Mesenchymal stem cell (in vitro differentiated cells and primary cell): ENCODE measurements at regions not wholly inside any gene's neighbourhood (a gene's known extent, or its start where the extent isn't known, plus 50 kb on each side); places are given as distances from the start of the nearest gene placed in this dataset.

Source experiments
- DNase-seq: peaks from one replicate; pipeline ENCODE4 v3.0.0-alpha.2; 2013
- H2AFZ ChIP-seq: one replicate; pipeline ENCODE4 v1.6.1; 2013; ENCODE audit warnings: low read depth, mild to moderate bottlenecking, control low read depth, inconsistent platforms, low read length, moderate library complexity
- H2AK5ac ChIP-seq: 2 replicates; pipeline ENCODE4 v1.6.1; 2013; ENCODE audit warnings: low read length, moderate library complexity, mild to moderate bottlenecking, inconsistent platforms; ENCODE audit not compliant: severe bottlenecking
- H2BK120ac ChIP-seq: one replicate; pipeline ENCODE4 v1.6.1; 2013; ENCODE audit warnings: low read depth, mild to moderate bottlenecking, inconsistent platforms, low read length, moderate library complexity
- H2BK12ac ChIP-seq, 2 experiments: one replicate each; pipeline ENCODE4 v1.6.1; 2013; ENCODE audit warnings: inconsistent platforms in 2 of 2, low read length in 2 of 2, mild to moderate bottlenecking in 2 of 2, moderate library complexity in 2 of 2, control low read depth in 1 of 2
- H2BK15ac ChIP-seq: one replicate; pipeline ENCODE4 v1.6.1; 2013; ENCODE audit warnings: mild to moderate bottlenecking, low read depth, inconsistent platforms; ENCODE audit not compliant: poor library complexity, severe bottlenecking
- H2BK5ac ChIP-seq: 2 replicates; pipeline ENCODE4 v1.6.1; 2013; ENCODE audit warnings: low read depth, mild to moderate bottlenecking, low read length, control low read depth, inconsistent platforms; ENCODE audit not compliant: poor library complexity, severe bottlenecking
- H3K14ac ChIP-seq, 2 experiments: one replicate each; pipeline ENCODE4 v1.6.1; 2013; ENCODE audit warnings: inconsistent platforms in 2 of 2, low read length in 2 of 2, control low read depth in 1 of 2, mild to moderate bottlenecking in 1 of 2, moderate library complexity in 1 of 2
- H3K18ac ChIP-seq, 2 experiments: one replicate each; pipeline ENCODE4 v1.6.1; 2013; ENCODE audit warnings: inconsistent platforms in 2 of 2, low read length in 2 of 2, control low read depth in 1 of 2, low read depth in 1 of 2, mild to moderate bottlenecking in 1 of 2
- H3K23ac ChIP-seq, 2 experiments: one replicate each; pipeline ENCODE4 v1.6.1; 2013; ENCODE audit warnings: inconsistent platforms in 2 of 2, low read length in 2 of 2, mild to moderate bottlenecking in 2 of 2, moderate library complexity in 2 of 2, control low read depth in 1 of 2
- H3K27ac ChIP-seq: 2 replicates; pipeline ENCODE4 v1.5.1; 2013; ENCODE audit warnings: mild to moderate bottlenecking, moderate library complexity, low read length, control low read depth, inconsistent platforms; ENCODE audit not compliant: poor library complexity, severe bottlenecking
- H3K27me3 ChIP-seq, 2 experiments: 2 replicates each; pipeline versions ENCODE4 v1.6.1 to v1.7.0; 2013; ENCODE audit warnings: low read length in 2 of 2, mild to moderate bottlenecking in 2 of 2, moderate library complexity in 2 of 2, control low read depth in 1 of 2, inconsistent platforms in 1 of 2; ENCODE audit not compliant: control insufficient read depth in 1 of 2, insufficient read depth in 1 of 2
- H3K36me3 ChIP-seq, 2 experiments: 2 replicates each; pipeline versions ENCODE4 v1.6.1 to v1.7.0; 2013; ENCODE audit warnings: low read length in 2 of 2, control low read depth in 1 of 2, inconsistent platforms in 1 of 2, low read depth in 1 of 2, mild to moderate bottlenecking in 1 of 2; ENCODE audit not compliant: insufficient read depth in 2 of 2, control insufficient read depth in 1 of 2
- H3K4ac ChIP-seq, 2 experiments: one replicate each; pipeline ENCODE4 v1.6.1; 2013; ENCODE audit warnings: inconsistent platforms in 2 of 2, low read length in 2 of 2, mild to moderate bottlenecking in 2 of 2, moderate library complexity in 2 of 2, control low read depth in 1 of 2, low read depth in 1 of 2
- H3K4me1 ChIP-seq: 2 replicates; pipeline ENCODE4 v1.6.1; 2013; ENCODE audit warnings: low read depth, low read length, control low read depth; ENCODE audit not compliant: control insufficient read depth, insufficient read depth
- H3K4me2 ChIP-seq: 2 replicates; pipeline ENCODE4 v1.6.1; 2013; ENCODE audit warnings: low read length, mild to moderate bottlenecking, inconsistent platforms; ENCODE audit not compliant: poor library complexity, severe bottlenecking
- H3K4me3 ChIP-seq, 2 experiments: 2 replicates each; pipeline versions ENCODE4 v1.5.1 to v1.7.0; 2013; ENCODE audit warnings: low read length in 2 of 2, mild to moderate bottlenecking in 2 of 2, control low read depth in 1 of 2, low read depth in 1 of 2; ENCODE audit not compliant: insufficient read depth in 1 of 2
- H3K79me1 ChIP-seq: replicated peaks from 2 replicates; pipeline ENCODE4 v1.6.1; 2013; ENCODE audit warnings: mild to moderate bottlenecking, control low read depth, low read length, inconsistent platforms; ENCODE audit not compliant: poor library complexity, severe bottlenecking
- H3K9ac ChIP-seq: 2 replicates; pipeline ENCODE4 v1.7.0; 2013; ENCODE audit warnings: mild to moderate bottlenecking, low read length, moderate library complexity
- H3K9me3 ChIP-seq: 2 replicates; pipeline ENCODE4 v1.7.0; 2013; ENCODE audit warnings: mild to moderate bottlenecking, low read length; ENCODE audit not compliant: control insufficient read depth
- H4K8ac ChIP-seq: one replicate; pipeline ENCODE4 v1.6.1; 2013; ENCODE audit warnings: inconsistent platforms, mild to moderate bottlenecking, low read length, moderate library complexity
- H4K91ac ChIP-seq: one replicate; pipeline ENCODE4 v1.6.1; 2013; ENCODE audit warnings: mild to moderate bottlenecking, low read length, inconsistent platforms
- WGBS: methylation state at CpG from one replicate; pipeline ENCODE4 v1.1.7; 2013; ENCODE audit warnings: mixed read lengths; 5-methylcytosine and 5-hydroxymethylcytosine counted together

- peaks cover 40 to 46% of the 10 kb centered on the region in 2 experiments for H3K27me3 ChIP-seq
- no peak overlapping the region for H3K4ac ChIP-seq
- no CpG with 5 or more reads among the region's 2 CpGs for WGBS
- no peak overlapping the region for H2AFZ ChIP-seq
- H3K4me2 ChIP-seq, result no peak overlapping the region
- no peak overlapping the region for H2AK5ac ChIP-seq
- H3K4me3 ChIP-seq, result no peak overlapping the region
- no peak overlapping the region for H3K27ac ChIP-seq
- no peak overlapping the region for H3K9ac ChIP-seq
- no peak overlapping the region for H3K14ac ChIP-seq
- H3K4me1 ChIP-seq, result no peaks in the 10 kb centered on the region
- H3K79me1 ChIP-seq, result no peaks in the 10 kb centered on the region
- no peak overlapping the region for H3K18ac ChIP-seq
- H3K9me3 ChIP-seq, result no peaks in the 10 kb centered on the region
- no peak overlapping the region for H2BK120ac ChIP-seq
- H2BK15ac ChIP-seq, result no peak overlapping the region
- no peaks in the 10 kb centered on the region for H3K36me3 ChIP-seq
- no peak overlapping the region for H2BK12ac ChIP-seq
- H4K91ac ChIP-seq, result no peak overlapping the region
- no peak for DNase-seq
- H2BK5ac ChIP-seq, result no peak overlapping the region
- no peak overlapping the region for H4K8ac ChIP-seq
- H3K23ac ChIP-seq, result no peak overlapping the region
Measured at GRCh38 chr1:157937744-157938143, 55.7 kb upstream of the KIRREL1 start.

DNA sequence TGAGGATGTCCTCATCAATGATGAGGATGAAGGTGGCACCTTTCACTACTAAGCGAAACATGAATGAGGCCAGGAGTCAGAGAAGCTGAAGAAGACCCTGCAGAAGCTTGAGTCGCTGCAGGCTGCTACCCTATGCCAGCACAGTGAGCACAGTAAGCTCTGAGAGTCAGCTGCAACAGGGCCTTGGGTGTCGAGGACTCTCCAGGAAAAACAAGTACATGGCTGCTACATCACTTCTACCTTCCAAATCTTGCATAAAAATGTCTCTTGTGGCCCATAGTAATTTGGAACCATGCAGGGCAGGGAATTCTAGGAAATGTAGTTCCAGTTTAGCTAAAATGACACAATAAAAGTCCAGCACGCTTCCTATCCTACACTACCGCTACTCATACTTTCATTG is 51.5 kb upstream of the KIRREL1 start:
- Histone ChIP-seq H3K4me2 (no peak overlapping the region), H3K14ac (no peak overlapping the region), H3K36me3 (no peaks in the 10 kb centered on the region)

More for the DNA sequence above, 51.5 kb upstream of the KIRREL1 start:
- Histone ChIP-seq H3K23ac (no peak overlapping the region), H2BK12ac (no peak overlapping the region), H3K4me3 (no peak overlapping the region), H4K91ac (no peak overlapping the region), H3K4ac (no peak overlapping the region), H3K4me1 (no peaks in the 10 kb centered on the region), H2BK15ac (no peak overlapping the region), H3K9me3 (no peaks in the 10 kb centered on the region), H3K9ac (no peak overlapping the region), H2AK5ac (no peak overlapping the region), H3K79me1 (no peaks in the 10 kb centered on the region), H2BK120ac (no peak overlapping the region), H4K8ac (no peak overlapping the region), H3K18ac (no peak overlapping the region), H2BK5ac (no peak overlapping the region), H3K27ac (no peak overlapping the region), H2AFZ (no peak overlapping the region), H3K27me3 (peaks cover 47 to 51% of the 10 kb centered on the region in 2 experiments)
- WGBS, result 50% methylated on average over 2 of the region's 5 CpGs
- no peak for DNase-seq
